HepG2 (cell line): ENCODE measurements at regions not wholly inside any gene's neighbourhood (a gene's known extent, or its start where the extent isn't known, plus 50 kb on each side); places are given as distances from the start of the nearest gene placed in this dataset.

Experiments used
- ATAC-seq: fragments of 200-7000 bp; cut with Tn5 transposase; 3 replicates; pipeline ENCODE4 v1.9.1; 2020; ENCODE audit warnings: mild to moderate bottlenecking, moderate library complexity
- BruUV-seq: library from RNA; stranded (reverse); fragments of 400-500 nt; replicated peaks from 2 replicates; lab custom pipeline; 2021; lab: Mats Ljungman, UMichigan
- CTCF ChIA-PET: fragments of 300-600 bp; formaldehyde crosslinking; extraction: SDS; loops from one replicate; lab custom pipeline; 2021; ENCODE audit warnings: low total read pairs, inconsistent platforms, low intra/inter-chr PET ratio; lab: Yijun Ruan, JAX
- POLR2A ChIA-PET: fragments of 350-600 bp; sonication (Branson Sonifier 250); formaldehyde crosslinking; loops from one replicate; lab custom pipeline; 2020; ENCODE audit warnings: antibody characterized with exemption, inconsistent platforms; lab: Yijun Ruan, JAX
- DNase-seq: peaks from one replicate; pipeline ENCODE4 v3.0.0-alpha.2; 2015; ENCODE audit warnings: low spot score
- FAIRE-seq: peaks from 3 replicates; lab custom pipeline; 2011; peaks lifted over from hg19 to GRCh38; lab: Jason Lieb, UNC
- H2AFZ ChIP-seq: one replicate; pipeline ENCODE4 v1.6.1; 2011; ENCODE audit warnings: low read length, inconsistent platforms
- H3K27ac ChIP-seq: fragments of 300-600 bp; 3 replicates; pipeline ENCODE4 v1.8.0; 2011; ENCODE audit warnings: mixed run types, mild to moderate bottlenecking, mixed read lengths, low read length, inconsistent platforms; ENCODE audit not compliant: insufficient read depth; ENCODE audit errors: extremely low read length
- H3K27me3 ChIP-seq, 2 experiments: fragments of 200-600 bp in 1 of 2; 2 replicates in 1 of 2; 3 replicates in 1 of 2; pipeline versions ENCODE4 v1.6.0 to v1.8.0; 2011; ENCODE audit warnings: low read length in 2 of 2, mild to moderate bottlenecking in 2 of 2, moderate library complexity in 2 of 2, inconsistent platforms in 1 of 2; ENCODE audit not compliant: insufficient read depth in 2 of 2, control insufficient read depth in 1 of 2
- H3K36me3 ChIP-seq, 2 experiments: fragments of 200-600 bp in 1 of 2; replicated peaks in 1 of 2; 2 replicates in 1 of 2; 3 replicates in 1 of 2; pipeline versions ENCODE4 v1.5.1 to v1.8.0; 2011; ENCODE audit warnings: low read length in 2 of 2, inconsistent platforms in 1 of 2; ENCODE audit not compliant: insufficient read depth in 2 of 2, control insufficient read depth in 1 of 2
- H3K4me1 ChIP-seq: 2 replicates; pipeline ENCODE4 v1.5.1; 2012; ENCODE audit warnings: low read length, inconsistent platforms; ENCODE audit not compliant: insufficient read depth
- H3K4me2 ChIP-seq: 2 replicates; pipeline ENCODE4 v1.6.0; 2011; ENCODE audit warnings: low read depth, low read length, inconsistent platforms
- H3K4me3 ChIP-seq, 3 experiments: fragments of 200-600 bp in 1 of 3; sonication (generic), shearing (Covaris generic) in 1 of 3; replicated peaks in 1 of 3; 2 replicates each; pipeline ENCODE4 v1.5.1; 2011 to 2016; ENCODE audit warnings: low read length in 3 of 3, inconsistent platforms in 2 of 3, low read depth in 2 of 3, mild to moderate bottlenecking in 2 of 3, control low read depth in 1 of 3, mixed read lengths in 1 of 3; ENCODE audit not compliant: insufficient read depth in 1 of 3
- H3K79me2 ChIP-seq: one replicate; pipeline ENCODE4 v1.6.1; 2011; ENCODE audit warnings: low read length, inconsistent platforms; ENCODE audit not compliant: insufficient read depth
- H3K9ac ChIP-seq: 2 replicates; pipeline ENCODE4 v1.6.0; 2011; ENCODE audit warnings: mild to moderate bottlenecking, low read depth, low read length, inconsistent platforms; ENCODE audit not compliant: insufficient read depth
- H3K9me3 ChIP-seq: 2 replicates; pipeline ENCODE4 v1.5.1; 2012; ENCODE audit warnings: mild to moderate bottlenecking, low read length
- H4K20me1 ChIP-seq: 2 replicates; pipeline ENCODE4 v1.6.0; 2011; ENCODE audit warnings: inconsistent platforms, mild to moderate bottlenecking, low read length, moderate library complexity; ENCODE audit not compliant: insufficient read depth
- FLYWCH1 ChIP-seq: sonication (generic); formaldehyde crosslinking; IDR thresholded peaks from 2 replicates; pipeline ENCODE4 v1.8.1; 2023; ENCODE audit warnings: mild to moderate bottlenecking, missing genetic modification reagents
- GATAD2A ChIP-seq: IDR thresholded peaks from 2 replicates; pipeline ENCODE4 v1.6.1; 2016
- HNRNPH1 ChIP-seq: fragments of 200-400 bp; formaldehyde crosslinking; optimal IDR thresholded peaks from 2 replicates; pipeline ENCODE3; 2017; ENCODE audit warnings: mild to moderate bottlenecking, low read depth, low read length
- IKZF5 ChIP-seq: IDR thresholded peaks from 2 replicates; pipeline ENCODE4 v1.6.1; 2018; ENCODE audit warnings: missing genetic modification reagents, mild to moderate bottlenecking, missing compliant biosample characterization
- MED8 ChIP-seq: sonication (generic); formaldehyde crosslinking; IDR thresholded peaks from 2 replicates; pipeline ENCODE4 v1.8.1; 2023; ENCODE audit warnings: mild to moderate bottlenecking, missing genetic modification reagents; ENCODE audit not compliant: insufficient replicate concordance
- ZBTB7B ChIP-seq: sonication (generic); formaldehyde crosslinking; IDR thresholded peaks from 2 replicates; pipeline ENCODE4 v1.4.0; 2020; ENCODE audit warnings: missing genetic modification reagents
- ZNF318 ChIP-seq: sonication (generic); formaldehyde crosslinking; IDR thresholded peaks from 2 replicates; pipeline ENCODE4 v1.4.0; 2020; ENCODE audit warnings: mild to moderate bottlenecking, missing genetic modification reagents
- ZNF513 ChIP-seq: sonication (generic); formaldehyde crosslinking; conservative IDR thresholded peaks from 2 replicates; pipeline ENCODE4 v1.5.0; 2020; ENCODE audit warnings: missing genetic modification reagents
- ZNF704 ChIP-seq: sonication (generic); formaldehyde crosslinking; IDR thresholded peaks from 2 replicates; pipeline ENCODE4 v1.8.1; 2023; ENCODE audit warnings: mild to moderate bottlenecking, inconsistent platforms, moderate library complexity, missing genetic modification reagents, borderline replicate concordance
- WGBS: methylation state at CpG from one replicate; pipeline ENCODE4 v1.1.6; 2017; ENCODE audit warnings: low lambda C conversion rate; 5-methylcytosine and 5-hydroxymethylcytosine counted together
- in situ Hi-C: cut with HindIII; loops from 2 replicates; pipeline ENCODE4 v1.10.0; 2017; ENCODE audit warnings: low pct_unique_long_range_greater_than_20kb; ENCODE audit not compliant: extremely low pct_ligation_motif_present
- intact Hi-C: fragments of 100-400 bp; cut with micrococcal nuclease; formaldehyde crosslinking; loops from one replicate; pipeline ENCODE4 v1.10.0; 2022; ENCODE audit not compliant: unreplicated experiment

GRCh38 chr11:19378814-19379213, 138.1 kb upstream of the E2F8 start:
- no peak for ATAC-seq
- ChIA-PET POLR2A (no interaction called here), CTCF (no interaction called here)
- H3K9ac ChIP-seq = no peak overlapping the region
- no TSS peak for BruUV-seq
- no peak for DNase-seq
- intact Hi-C loops = no loop called here
- in situ Hi-C loops = no loop called here
- H3K79me2 ChIP-seq = no peaks in the 10 kb centered on the region
- H2AFZ ChIP-seq = no peak overlapping the region
- H4K20me1 ChIP-seq = no peaks in the 10 kb centered on the region
- H3K4me2 ChIP-seq = no peak overlapping the region
- no peak overlapping the region for H3K4me3 ChIP-seq
- 0% methylated on average over 1 of the region's 4 CpGs for WGBS
- H3K9me3 ChIP-seq = no peaks in the 10 kb centered on the region
- no peak for FAIRE-seq
- H3K36me3 ChIP-seq = no peaks in the 10 kb centered on the region
- H3K27ac ChIP-seq = no peak overlapping the region
- no peak for TF ChIP-seq ZNF704 (CRISPR knock-in tag)
- TF ChIP-seq IKZF5 (CRISPR knock-in tag) = no peak
- no peak for TF ChIP-seq MED8 (CRISPR knock-in tag)
- TF ChIP-seq FLYWCH1 (CRISPR knock-in tag) = no peak
- no peak for TF ChIP-seq ZNF318
- no peak for TF ChIP-seq GATAD2A (CRISPR knock-in tag)
- TF ChIP-seq ZBTB7B = no peak
- no peak for TF ChIP-seq HNRNPH1
- TF ChIP-seq ZNF513 (CRISPR knock-in tag) = no peak
- H3K4me1 ChIP-seq = no peaks in the 10 kb centered on the region
- H3K27me3 ChIP-seq = peaks cover 1 to 4% of the 10 kb centered on the region in 2 experiments; a peak in 2 of 5 replicates
